Right ventricle myocardium superior (tissue), 1 donor: ENCODE measurements at regions not wholly inside any gene's neighbourhood (a gene's known extent, or its start where the extent isn't known, plus 50 kb on each side); places are given as distances from the start of the nearest gene placed in this dataset.
"Not testable (repeated sequence)": the region's sequence is repeated elsewhere in the genome, so short reads cannot be mapped to it uniquely, and the experiment has no call there.

Experiments used
- ATAC-seq: fragments of 200-7000 bp; cut with Tn5 transposase; one replicate; pipeline ENCODE4 v1.9.1; 2020; ENCODE audit warnings: mild to moderate bottlenecking; ENCODE audit not compliant: poor library complexity
- DNase-seq: peaks from one replicate; pipeline ENCODE4 v3.0.0-alpha.2; 2020
- intact Hi-C: fragments of 100-400 bp; cut with DNase I; formaldehyde crosslinking; loops from one replicate; pipeline ENCODE4 v1.11.2; 2022
- donor health status: DM: no; HTN: yes; CAD: no; lungs with severe emphysema.

DNA sequence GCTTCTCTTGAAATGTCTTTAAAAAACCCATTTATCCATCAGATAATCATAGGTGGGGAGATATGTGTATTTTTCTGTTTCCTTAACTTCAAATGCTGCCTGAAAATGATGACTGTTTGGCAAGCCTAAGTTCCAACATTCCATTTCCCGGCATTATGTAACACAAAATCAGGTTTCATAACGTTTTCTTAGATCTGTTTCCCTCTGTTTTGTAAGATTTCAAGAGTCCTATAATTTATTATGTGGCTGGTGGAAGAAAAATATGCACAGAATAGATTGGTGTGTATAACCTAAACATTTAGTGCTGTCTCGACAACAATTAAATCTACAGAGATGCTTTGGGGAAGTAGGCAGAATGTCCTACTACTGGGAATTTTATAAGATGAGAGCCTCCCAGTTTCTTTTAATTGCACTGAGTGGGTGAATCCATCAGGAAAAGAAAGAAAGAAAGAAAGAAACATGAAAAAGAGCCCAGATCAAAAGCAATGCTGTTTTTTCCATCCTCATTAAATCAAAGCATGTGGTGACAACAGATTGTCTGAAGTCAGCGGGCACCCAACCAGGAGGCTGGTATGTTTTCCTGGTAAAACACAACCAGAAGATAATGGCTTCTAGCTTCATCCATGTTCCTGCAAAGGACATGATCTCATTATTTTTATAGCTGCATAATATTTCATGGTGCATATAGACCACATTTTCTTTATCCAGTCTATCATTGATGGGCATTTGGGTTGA, 529.4 kb upstream of the AMELY start:
- DNase-seq (no peak), ATAC-seq (no peak)
- intact Hi-C loops: no loop called here

DNA sequence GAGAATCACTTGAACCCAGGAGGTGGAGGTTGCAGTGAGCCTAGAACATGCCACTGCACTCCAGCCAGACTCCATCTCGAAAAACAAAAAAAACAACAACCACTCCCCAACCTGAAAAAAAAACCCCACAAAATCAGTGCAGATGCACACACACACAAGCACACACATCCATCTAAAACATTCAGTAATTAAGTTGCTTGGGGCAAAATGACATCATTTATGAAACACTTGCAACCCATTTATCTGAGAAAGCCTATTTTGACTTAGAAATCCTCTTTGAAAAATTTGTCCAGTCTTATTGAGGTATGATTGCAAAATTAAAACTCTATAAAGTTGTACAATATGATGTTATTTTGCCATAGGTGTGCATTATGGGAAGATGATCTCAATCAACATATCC, 525.5 kb upstream of the AMELY start:
- intact Hi-C loops: no loop called here
- DNase-seq (no peak), ATAC-seq (no peak)

DNA sequence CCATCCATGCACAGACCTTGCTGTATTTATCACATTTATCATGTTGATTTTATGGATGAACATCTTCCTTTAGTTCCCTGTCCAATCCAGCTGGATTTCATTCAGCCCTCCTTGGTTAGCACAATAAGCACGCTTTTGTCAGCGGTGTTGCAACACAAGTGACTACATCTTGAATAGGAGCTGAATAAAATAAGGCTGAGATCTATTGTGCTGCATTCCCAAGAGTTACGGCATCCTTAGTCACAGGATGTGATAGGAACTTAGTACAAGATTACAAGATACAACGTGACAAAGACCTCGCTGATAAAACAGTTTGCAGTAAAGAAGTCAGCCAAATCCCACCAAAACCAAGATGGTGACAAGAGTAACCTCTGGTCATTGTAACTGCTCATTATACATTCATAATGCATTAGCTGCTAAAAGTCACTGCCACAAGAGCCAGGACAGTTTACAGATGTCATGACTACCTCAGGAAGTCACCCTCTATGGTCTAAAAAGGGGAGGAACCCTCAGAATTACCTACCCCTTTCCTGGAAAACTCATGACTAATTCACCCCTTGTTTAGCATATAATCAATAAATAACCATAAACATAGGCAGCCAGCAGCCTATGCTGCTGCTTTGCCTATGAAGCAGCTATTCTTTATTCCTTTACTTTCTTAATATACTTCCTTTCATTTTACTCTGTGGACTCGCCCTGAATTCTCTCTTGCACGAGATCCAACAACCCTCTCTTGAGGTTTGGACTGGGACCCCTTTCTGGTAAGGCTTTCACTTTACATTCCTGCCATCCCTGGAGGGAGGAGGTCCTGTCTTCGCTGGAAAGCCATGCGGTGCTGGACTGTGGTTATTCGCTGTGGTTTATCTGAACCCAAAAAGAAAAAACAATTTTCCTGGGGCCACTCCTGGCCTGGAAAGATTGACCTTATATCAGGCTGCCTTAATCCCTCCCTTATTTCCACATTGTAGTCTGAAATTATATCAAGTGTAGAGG, 522.6 kb upstream of the AMELY start:
- intact Hi-C loops: no loop called here
- ATAC-seq (no peak), DNase-seq (no peak)

DNA sequence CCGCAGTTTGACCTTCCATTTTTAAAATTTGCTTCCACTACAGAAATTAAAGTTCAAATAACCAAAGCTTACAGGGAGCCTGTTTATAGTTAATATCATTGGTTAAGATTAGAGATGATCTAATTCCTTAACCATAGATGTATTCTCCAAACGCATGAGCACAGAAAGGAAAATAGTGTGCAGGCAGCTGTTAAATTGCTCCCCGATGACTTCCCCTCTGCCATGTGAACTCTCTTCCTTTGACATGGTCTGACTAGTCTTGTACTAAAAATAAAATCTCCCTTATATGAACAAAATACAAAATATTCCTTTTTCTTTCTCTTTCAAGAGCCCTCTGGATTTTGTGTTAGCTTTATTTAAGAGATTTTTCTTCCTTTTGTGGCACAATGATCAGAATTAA, 507.6 kb upstream of the AMELY start:
- ATAC-seq (no peak), DNase-seq (no peak)
- intact Hi-C loops: no loop called here

DNA sequence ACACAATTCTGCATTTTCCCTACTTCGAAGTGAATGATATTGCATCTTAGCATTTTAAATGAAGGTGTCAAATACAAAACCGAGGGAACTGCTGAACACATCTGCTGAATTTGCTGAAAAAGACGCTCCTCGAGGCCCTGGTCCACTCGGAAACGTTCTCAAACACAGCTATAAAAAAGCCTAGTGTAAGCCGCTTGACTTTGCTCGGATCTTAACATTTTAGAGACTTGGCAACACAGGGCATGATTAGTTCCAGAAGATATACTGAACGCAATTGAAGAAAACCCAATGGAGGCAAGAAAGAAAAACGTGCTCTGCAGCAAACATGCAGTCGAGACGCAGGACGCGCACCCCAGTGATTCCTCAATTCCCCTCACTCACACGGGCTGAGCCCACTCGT, 506.4 kb upstream of the AMELY start:
- ATAC-seq (no peak), DNase-seq (no peak)
- intact Hi-C loops: no loop called here

DNA sequence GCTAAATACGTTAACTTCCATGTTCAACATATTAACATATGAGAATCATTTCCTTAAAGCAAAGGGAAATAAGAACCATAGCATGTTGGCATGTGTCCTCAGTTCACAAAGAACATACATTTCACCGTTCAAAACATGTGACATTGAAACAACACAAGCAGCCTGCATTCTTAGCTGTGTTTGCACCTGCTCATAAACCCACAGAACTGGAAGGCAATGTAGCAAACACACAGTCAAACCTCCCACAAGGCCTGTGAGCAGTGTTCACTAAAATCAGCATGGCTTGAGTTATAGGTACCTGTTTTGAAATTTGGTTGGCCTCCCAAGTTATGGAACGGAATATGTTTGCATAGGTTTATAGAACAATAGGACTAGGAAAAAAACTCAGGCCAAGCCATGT, 504.9 kb upstream of the AMELY start:
- DNase-seq (no peak), ATAC-seq (no peak)
- intact Hi-C loops: no loop called here

DNA sequence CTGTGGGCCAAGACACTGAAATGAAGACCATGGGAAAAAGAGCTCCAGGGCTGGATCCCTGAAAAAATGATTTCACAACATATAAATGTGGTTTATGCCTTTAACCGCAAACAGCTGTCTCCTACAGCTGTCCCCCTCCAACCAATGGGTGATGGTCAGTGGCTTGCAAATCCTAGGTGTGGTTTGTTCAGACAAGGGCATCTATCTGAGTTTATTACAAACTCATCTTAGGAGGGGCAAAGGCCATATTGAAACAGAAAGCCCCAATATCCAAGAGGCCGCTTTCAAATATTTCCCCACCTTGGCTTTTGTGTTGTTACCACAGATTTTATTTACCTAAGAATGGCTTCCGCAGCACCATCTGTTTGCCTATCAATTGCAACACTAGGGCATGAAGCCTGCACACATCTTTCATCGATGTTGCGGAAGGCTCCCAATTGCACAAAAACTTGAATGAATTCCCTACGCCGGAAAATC, 503.6 kb upstream of the AMELY start:
- intact Hi-C loops: no loop called here
- no peak for DNase-seq
- ATAC-seq: no peak

DNA sequence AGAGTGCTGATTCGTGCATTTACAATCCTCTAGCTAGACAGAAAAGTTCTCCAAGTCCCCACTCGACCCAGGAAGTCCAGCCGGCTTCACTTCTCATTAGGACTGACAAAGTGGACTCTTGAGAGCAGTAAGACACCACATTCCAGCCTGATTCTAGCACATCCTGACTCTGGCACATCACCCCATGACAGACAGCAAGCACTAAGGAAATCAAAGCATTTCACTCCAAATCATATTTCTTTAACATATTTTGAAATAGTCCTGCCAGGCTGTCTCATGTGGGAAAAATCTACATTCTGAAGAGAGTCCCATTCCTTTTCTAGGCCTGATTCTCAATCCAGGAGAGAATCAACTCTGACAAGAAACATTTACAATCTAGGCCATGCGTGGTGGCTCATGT, 478.5 kb upstream of the AMELY start:
- ATAC-seq (no peak), DNase-seq (no peak)
- intact Hi-C loops: no loop called here

DNA sequence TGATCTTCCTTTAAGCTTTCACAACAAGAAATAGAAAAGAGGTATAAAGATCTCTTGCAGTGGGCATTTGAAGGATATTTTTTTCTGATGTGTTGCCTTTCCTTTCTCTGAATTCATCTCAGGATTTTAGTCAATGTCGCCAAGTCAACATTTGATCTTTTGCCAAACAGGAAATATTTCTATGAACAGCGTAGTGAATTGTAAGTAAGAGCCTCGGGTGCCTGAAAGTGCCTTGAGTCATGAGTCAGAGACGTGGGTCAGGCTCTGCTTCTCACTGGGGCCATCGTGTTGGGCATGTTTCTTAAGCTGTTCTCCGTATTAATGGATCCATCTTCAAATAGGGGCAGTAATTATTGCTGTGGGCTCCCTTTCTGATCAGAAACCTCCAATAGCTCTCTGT, 471.4 kb upstream of the AMELY start:
- ATAC-seq: no peak
- intact Hi-C loops: no loop called here
- no peak for DNase-seq

DNA sequence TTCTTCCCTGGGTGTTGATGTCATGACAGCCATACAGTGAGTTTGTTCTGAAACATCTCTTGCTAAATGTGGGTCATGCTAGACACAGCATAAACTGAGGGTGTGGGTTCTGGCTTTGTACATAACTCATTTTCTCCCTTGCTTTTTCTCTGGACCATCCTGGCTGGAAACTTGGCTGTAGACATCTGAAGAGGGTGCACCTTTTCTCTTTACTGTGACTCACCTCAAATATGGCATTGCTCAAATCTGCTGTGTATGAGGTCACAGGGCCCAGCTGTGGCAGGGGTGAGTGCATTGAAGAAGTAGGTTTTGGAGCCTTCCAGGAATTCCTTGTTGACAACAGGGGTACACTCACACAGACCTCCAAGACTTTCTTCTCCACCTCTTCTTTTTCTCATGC, 465.5 kb upstream of the AMELY start:
- intact Hi-C loops: no loop called here
- no peak for ATAC-seq
- DNase-seq: no peak

DNA sequence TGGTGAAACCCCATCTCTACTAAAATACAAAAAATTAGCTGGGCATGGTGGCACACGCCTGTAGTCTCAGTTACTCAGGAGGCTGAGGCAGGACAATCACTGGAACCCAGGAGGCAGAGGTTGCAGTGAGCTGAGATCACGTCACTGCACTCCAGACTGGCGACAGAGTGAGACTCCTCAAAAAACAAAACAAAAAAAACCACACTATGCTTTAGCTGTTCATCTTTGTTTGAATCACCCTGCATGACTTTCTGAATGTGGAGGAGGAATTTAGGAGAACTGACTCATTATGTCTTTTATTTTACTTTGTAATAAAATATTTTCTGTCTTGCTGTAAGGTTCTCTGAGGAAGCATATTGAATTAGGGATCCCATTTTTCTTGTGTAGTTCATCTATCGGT, 462.9 kb upstream of the AMELY start:
- intact Hi-C loops, DNase-seq, ATAC-seq: not testable (repeated sequence)

DNA sequence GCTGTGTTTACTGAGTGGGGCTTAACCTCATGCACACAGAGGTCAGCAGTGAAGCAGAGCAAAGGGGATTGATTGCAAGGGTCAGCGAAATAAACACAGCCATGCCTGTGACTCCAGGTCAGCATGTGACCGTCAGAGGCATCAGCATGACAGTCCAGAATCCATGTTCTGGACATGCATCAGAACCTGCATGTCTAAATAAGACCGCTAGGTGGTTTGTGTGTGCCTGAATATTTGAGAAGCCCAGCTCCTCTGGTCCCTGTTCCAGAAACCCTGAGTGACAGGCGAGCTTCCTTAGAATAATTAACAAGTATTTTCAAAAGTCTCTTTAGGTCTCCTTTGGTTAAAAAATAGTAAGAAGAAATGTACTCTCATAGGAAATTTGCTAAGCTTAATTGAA, 460.4 kb upstream of the AMELY start:
- ATAC-seq, DNase-seq, intact Hi-C loops: not testable (repeated sequence)

DNA sequence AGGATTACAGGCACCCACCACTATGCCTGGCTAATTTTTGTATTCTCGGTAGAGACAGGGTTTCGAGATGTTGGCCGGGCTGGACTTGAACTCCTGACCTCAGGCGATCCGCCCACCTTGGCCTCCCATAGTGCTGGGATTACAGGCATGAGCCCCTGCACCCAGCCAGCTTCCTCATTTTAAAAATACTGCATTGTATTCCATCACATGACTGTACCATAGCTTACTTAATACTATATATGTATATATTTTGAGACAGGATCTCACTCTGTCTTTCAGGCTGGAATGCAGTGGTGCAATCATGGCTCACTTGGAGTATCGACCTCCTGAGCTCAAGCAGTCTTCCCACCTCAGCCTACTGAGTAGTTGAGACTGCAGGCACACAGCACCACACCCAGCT, 459.5 kb upstream of the AMELY start:
- ATAC-seq: not testable (repeated sequence)

DNA sequence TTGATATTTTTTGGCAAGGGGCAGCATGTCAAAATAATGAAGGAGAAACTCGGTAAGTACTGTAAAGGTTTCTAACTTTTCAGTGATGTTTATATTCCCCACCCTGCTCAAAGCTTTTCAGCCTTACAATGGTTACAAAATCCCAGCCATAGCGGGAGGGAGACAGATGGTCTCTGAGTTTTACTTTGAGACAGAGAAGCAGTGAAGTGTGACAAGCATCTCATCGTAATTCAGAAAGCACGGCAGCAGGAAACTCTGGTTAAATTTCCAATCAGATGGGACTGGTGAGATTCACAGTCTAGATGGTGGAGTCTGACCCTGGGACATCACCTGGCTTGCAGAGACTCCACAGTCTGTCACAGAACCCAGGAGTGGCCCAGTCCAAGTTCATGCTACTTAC, 448.0 kb upstream of the AMELY start:
- DNase-seq (no peak), ATAC-seq (no peak)
- intact Hi-C loops: no loop called here

More for the DNA sequence above, 459.5 kb upstream of the AMELY start:
- DNase-seq, intact Hi-C loops: not testable (repeated sequence)

DNA sequence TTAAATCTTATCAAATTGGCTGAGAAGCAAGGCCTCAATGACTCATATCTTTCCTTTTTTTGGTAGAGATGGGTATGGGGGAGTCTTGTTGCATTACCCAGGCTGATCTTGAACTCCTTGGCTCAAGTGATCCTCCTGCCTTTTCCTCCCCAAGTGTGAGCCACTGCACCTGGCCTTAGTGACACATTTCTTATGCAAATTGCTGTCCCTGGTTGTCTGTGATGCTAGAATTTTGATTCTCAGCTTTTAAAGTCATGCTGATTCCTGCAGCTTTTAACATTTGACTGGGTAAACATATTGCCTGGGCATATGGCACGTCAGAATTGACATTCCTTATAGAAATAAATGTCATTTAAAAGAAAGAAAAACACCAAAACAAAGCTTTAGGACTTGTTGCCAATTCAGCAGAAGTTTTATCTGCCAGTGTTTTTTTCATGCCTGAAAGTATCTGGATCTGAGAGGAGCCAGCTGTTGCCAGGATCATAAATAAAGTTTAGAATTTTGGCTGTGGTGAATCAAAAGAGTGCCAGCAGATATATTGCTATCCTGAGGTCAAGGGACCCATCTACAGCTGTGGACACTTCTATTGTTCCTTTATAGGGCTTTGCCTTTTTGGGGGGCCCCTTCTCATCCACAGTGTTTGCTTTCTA, 446.7 kb upstream of the AMELY start:
- DNase-seq (no peak), ATAC-seq (no peak)
- intact Hi-C loops: no loop called here

DNA sequence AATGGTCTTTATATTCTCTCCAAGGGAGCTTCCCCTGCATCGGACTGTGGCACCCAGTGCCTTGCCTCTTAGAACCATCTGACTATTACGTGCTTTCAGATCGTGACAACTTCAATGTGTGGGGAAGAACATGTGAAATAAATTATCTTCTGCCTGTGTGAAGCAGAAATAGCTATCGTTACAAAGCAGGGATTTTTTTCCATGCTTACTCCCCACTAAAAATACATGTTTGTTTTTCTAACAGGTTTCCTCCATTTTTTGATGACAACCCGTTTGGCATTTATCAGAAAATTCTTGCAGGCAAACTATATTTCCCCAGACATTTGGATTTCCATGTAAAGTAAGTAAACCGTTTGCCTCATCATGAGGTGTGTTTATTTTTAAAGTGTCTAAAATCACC, 444.3 kb upstream of the AMELY start:
- intact Hi-C loops, DNase-seq, ATAC-seq: not testable (repeated sequence)

DNA sequence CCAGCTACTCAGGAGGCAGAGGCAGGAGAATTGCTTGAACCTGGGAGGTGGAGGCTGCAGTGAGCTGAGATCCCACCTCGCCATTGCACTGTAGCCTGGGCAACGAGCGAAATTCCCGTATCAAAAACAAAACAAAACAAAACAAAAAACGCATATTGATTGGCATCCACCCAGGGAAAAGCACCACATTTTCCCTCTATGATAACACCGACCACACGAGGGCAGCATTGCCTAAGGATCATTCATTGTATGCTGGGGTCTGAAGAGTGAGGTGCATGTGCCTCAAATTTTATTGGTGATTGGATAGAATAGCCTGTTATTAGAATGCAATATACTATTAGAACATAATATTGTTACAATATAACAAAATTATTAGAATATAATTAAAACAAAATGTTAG, 433.1 kb upstream of the AMELY start:
- ATAC-seq: peak; percentile 46
- DNase-seq: peak; percentile 44
- intact Hi-C loops: no loop called here

DNA sequence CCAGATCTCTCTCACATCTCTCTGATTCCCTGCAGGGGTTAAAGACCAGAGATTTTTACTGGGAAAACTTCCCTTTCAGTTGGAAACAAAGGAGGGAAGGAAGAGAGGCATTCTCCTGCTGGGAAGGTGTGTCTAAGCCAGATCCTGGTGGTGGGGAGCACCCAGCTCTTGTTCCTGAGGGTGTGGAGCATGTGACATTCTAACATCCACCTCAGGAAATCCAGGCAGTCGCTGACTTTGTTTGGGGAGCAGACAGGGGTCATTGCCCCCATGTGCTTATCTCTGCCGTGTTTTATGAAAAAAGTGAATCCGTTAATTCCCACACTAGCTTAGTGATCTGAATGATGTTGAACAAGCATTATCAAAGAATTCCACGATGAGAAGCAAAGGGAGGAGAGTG, 431.7 kb upstream of the AMELY start:
- intact Hi-C loops: no loop called here
- ATAC-seq (no peak), DNase-seq (no peak)

DNA sequence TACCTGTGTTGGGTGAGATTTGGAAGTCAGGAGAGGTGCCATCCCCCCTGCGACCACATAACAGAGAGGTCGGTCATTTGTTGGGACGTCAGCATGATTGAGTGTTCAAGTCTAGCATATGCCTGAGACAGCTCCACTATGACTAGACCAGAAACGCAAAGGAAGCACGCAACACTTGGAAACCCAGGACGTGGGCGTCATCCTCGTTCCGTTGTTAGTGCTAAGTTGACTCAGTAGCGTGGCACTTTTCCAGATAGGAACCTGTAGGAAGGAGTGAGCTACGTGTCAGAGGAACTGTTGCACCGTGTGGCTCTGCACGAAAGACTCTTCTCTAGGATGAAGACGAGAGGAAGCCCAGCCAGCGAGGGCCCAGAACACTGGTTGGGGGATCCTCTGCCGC, 431.2 kb upstream of the AMELY start:
- DNase-seq, intact Hi-C loops, ATAC-seq: not testable (repeated sequence)
